HG02870 (cell line): ENCODE measurements at regions not wholly inside any gene's neighbourhood (a gene's known extent, or its start where the extent isn't known, plus 50 kb on each side); places are given as distances from the start of the nearest gene placed in this dataset.
"Not testable (repeated sequence)": the region's sequence is repeated elsewhere in the genome, so short reads cannot be mapped to it uniquely, and the experiment has no call there.

ENCODE experiments used
- ATAC-seq: cut with Tn5 transposase; IDR thresholded peaks from one replicate; pipeline ENCODE4 v1.9.1; 2021; ENCODE audit warnings: mild to moderate bottlenecking, moderate library complexity; ENCODE audit not compliant: unreplicated experiment

GRCh38 chr3:127069814-127070440 lies 87.0 kb downstream of the PLXNA1 start:
- ATAC-seq = no peak

DNA sequence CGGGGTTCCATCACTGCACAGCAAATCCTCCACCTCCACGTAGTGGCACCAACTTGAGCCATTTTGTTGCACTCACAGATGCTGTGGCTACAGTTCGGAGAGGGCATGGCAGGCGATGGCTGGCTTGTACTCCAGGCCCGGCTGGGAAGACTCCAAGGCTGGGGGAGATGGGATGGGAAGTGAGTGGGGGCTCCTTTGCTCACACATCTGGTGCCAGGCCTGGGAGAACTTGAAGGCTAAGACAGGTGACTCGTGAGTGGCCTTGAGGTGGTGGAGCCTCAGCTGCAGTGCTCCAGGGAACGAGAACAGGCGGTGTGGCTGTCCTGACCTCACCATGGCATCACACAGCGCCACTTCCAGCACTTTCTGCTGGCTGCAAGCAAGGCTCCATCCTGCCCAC lies 87.9 kb downstream of the PLXNA1 start:
- ATAC-seq = no peak

GRCh38 chr3:127071597-127072001 lies 88.7 kb downstream of the PLXNA1 start:
- ATAC-seq = no peak

- ATAC-seq = no peak
Observed at GRCh38 chr3:127072221-127072771, 89.4 kb downstream of the PLXNA1 start.

DNA sequence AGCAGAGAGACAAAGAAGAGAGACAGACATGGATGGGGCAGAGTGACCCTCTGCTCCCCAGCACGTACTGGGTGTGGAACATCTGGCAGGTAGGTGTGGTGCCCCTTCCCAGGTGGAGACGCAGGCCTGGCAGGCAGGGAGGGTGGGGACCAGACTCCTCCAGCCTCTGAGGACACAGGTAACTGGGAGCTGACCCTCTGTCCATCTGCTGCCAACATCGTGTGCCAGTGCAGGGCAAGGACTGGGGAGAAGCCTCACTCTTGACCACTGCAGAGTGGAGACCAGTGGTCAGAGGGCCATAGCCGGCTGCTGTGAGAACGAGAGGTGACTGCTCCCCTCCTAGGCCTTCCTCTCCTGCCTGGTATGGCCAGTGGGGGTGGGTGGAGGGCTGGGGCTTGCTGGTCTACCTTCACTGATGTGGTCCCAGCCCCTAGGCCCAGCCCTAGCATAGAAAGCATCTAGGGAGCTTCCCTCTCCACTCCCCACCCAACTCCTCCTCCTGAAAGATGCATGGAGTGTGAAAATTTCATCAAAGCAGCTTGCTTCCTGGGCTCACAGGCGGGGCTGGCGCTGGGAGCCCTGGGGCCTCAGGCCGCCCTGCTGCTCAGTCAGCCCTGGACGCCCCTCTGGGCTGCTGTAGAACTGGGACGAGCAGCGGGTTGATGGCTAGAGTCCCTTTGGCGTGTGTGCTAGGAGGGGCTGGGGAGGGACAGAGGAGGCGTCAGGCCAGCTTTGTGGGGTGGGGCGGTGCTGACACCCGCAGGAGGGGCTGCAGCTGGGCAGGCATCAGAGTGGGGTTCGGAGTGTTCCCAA lies 90.3 kb downstream of the PLXNA1 start:
- ATAC-seq = no peak

GRCh38 chr3:127073941-127074820 lies 91.3 kb downstream of the PLXNA1 start:
- ATAC-seq = no peak

GRCh38 chr3:127074900-127075360 lies 92.0 kb downstream of the PLXNA1 start:
- ATAC-seq = peak; percentile 84

DNA sequence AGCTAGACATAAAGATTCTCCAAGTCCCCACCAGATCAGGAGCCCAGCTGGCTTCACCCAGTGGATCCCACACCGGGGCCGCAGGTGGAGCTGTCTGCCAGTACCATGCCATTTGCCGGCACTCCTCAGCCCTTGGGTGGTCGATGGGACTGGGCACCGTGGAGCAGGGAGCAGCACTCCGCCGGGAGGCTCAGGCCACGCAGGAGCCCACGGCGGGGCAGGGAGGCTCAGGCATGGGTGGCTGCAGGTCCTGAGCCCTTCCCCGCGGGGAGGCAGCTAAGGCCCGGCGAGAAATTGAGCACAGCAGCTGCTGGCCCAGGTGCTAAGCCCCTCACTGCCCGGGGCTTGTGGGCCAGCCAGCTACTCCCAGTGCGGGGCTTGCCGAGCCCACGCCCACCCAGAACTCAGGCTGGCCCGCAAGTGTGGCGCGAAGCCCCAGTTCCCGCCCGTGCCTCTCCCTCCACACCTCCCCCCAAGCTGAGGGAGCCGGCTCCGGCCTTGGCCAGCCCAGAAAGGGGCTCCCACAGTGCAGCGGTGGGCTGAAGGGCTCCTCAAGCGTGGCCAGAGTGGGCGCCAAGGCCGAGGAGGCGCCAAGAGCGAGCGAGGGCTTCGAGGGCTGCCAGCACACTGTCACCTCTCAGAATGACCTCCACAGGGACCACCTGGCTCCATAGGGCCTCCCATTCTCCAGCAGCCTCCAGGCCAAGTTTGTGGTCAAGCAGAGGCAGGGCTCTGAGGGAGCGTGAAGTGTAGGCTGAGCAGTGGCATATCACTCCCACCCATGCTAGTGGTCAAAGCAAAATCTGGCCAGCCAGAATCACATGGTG lies 93.5 kb downstream of the PLXNA1 start:
- ATAC-seq = not testable (repeated sequence)

DNA sequence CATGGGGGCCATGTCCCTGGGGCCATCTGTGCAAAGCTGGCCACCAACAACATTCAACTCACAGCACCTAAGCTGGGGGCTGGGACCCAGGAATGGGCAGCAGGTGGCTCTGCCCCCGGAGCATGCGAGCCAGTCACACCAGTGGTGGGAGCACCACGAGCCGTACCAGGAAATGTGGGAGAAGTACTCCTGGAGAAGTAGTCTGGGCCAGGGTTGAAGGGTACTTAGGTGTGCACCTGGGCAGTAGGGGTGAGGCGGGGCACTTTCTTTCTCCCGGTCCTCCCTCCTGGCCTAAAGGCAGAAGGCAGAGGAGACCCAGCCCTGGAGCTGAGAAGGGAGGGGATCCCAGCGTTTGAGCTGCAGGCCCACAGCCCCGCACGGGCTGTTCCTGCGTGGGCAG lies 94.2 kb downstream of the PLXNA1 start:
- ATAC-seq = no peak

GRCh38 chr3:127077505-127078064 lies 94.7 kb downstream of the PLXNA1 start:
- ATAC-seq = no peak

- ATAC-seq = no peak
Observed at GRCh38 chr3:127078626-127079025, 95.7 kb downstream of the PLXNA1 start.

- no peak for ATAC-seq
Observed at GRCh38 chr3:127079211-127079610, 96.3 kb downstream of the PLXNA1 start.

- ATAC-seq = no peak
Observed at GRCh38 chr3:127081001-127081720, 98.2 kb downstream of the PLXNA1 start.

GRCh38 chr3:127082066-127082465 lies 99.2 kb downstream of the PLXNA1 start:
- ATAC-seq = no peak

DNA sequence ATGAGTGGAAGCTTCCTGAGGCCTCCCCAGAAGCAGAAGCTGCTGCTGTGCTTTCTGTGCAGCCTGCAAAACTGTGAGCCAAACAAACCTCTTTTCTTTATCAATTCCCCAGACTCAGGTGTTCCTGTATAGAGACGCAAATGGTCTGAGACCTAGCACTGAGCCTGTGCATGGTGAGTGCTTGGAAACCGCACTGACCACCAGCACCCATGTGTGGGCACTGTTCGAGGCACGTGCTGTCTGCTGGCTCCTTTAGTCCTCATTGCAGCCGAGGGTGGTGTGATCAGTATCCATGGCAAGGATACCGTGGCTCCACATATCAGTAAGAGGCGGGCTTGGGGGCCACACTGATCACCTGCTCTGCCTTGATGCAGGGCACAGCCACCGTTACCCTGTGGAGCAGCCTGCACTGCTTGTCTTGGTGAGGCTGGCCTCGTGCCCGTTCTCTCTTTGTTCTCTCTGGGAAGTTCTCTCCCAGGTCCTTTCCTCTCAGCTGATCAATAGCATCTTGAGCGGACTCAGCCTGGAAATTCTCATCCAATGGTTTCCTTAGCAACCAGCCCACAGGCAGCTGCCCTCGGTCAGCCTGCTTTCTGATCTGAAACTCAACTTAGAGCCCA lies 101.0 kb downstream of the PLXNA1 start:
- no peak for ATAC-seq

GRCh38 chr3:127084401-127084990 lies 101.6 kb downstream of the PLXNA1 start:
- ATAC-seq = no peak

DNA sequence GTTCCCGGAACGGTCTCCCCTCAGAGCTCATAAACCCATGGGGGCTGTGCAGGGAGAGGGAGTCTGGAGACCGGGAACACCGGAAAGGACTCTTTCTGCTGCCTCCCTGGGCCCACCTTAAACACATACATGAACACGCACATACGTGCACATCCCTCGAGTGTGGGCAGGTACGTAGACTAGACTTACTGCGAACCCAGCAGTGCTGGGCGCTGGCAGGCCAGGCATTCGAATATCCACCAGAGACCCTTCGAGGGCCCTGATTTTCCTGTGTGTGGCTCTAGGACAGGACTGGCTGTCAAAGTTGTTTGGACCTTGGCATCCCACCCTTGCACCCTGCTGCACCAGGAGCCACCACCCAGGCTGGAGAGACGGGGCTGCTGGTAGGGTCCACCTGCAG lies 102.7 kb downstream of the PLXNA1 start:
- no peak for ATAC-seq

GRCh38 chr3:127086591-127086990 lies 103.7 kb downstream of the PLXNA1 start:
- ATAC-seq = not testable (repeated sequence)
